Endothelial cell of umbilical vein (primary cell): ENCODE measurements at regions not wholly inside any gene's neighbourhood (a gene's known extent, or its start where the extent isn't known, plus 50 kb on each side); places are given as distances from the start of the nearest gene placed in this dataset.

Experiments
- CTCF ChIP-seq, 2 donors: IDR thresholded peaks; 1 replicate in 1 of 2; 2 replicates in 1 of 2; pipeline ENCODE4 v1.5.1; 2011; ENCODE audit warnings: low read length in 2 of 2, mild to moderate bottlenecking in 2 of 2, moderate library complexity in 2 of 2, control low read depth in 1 of 2, inconsistent platforms in 1 of 2, low read depth in 1 of 2; ENCODE audit not compliant: insufficient read depth in 1 of 2; ENCODE audit errors: extremely low read depth in 1 of 2
- EZH2 ChIP-seq: IDR thresholded peaks from 2 replicates; pipeline ENCODE4 v1.6.1; 2012; ENCODE audit warnings: borderline replicate concordance, low read depth, mild to moderate bottlenecking, moderate library complexity, low read length, inconsistent platforms; ENCODE audit not compliant: severe bottlenecking
- JUN ChIP-seq: IDR thresholded peaks from 2 replicates; pipeline ENCODE4 v1.6.1; 2011; ENCODE audit warnings: borderline replicate concordance, low read depth; ENCODE audit not compliant: insufficient read length, insufficient read depth
- MYC ChIP-seq: IDR thresholded peaks from one replicate; pipeline ENCODE4 v1.6.1; 2011; ENCODE audit warnings: mild to moderate bottlenecking, low read depth, low read length
- POLR2A ChIP-seq: IDR thresholded peaks from 2 replicates; pipeline ENCODE4 v1.6.1; 2012; ENCODE audit warnings: low read depth, mild to moderate bottlenecking, control low read depth, low read length
- POLR2AphosphoS5 ChIP-seq: IDR thresholded peaks from 2 replicates; pipeline ENCODE4 v1.6.1; 2012; ENCODE audit warnings: low read depth, mild to moderate bottlenecking, control low read depth, low read length, moderate library complexity; ENCODE audit not compliant: insufficient read depth
- TF ChIP-seq, protein P1 (sequence below): IDR thresholded peaks from 2 replicates; pipeline ENCODE4 v1.6.1; 2011; ENCODE audit not compliant: insufficient read depth, insufficient read length

DNA sequence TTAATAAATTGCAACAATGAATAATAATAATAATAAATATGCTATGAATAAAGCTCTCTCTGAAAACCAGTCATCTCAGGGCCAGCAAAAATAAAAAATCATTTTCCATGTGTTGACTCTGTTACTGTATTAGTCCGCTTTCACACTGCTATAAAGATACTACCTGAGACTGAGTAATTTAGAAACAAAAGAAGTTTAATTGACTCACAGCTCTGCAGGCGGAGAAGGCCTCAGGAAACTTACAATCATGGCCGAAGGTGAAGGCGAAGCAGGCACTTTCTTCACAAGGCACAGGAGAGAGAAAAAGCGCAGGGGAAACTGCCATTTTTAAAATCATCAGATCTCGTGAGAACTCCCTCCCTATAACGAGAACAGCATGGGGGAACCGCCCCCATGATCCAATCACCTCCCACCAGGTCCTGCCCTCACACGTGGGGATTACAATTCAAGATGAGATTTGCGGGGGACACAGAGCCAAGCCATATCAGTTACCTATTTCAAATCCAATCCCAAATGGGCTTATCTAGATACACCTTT lies 224.1 kb downstream of the IGSF11 start:
- TF ChIP-seq CTCF (IDR thresholded peaks at IDR 0.05; ENCODE audit: extremely low read depth in 1 of 2, insufficient read depth in 1 of 2, low read depth in 1 of 2, low read length in 2 of 2) (no peak), POLR2A (no peak), POLR2AphosphoS5 (no peak), EZH2 (no peak), JUN (no peak), MYC (no peak)
- TF ChIP-seq, protein P1, sequence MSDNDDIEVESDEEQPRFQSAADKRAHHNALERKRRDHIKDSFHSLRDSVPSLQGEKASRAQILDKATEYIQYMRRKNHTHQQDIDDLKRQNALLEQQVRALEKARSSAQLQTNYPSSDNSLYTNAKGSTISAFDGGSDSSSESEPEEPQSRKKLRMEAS: no peak
